LNCAP (cell line): ENCODE measurements at regions not wholly inside any gene's neighbourhood (a gene's known extent, or its start where the extent isn't known, plus 50 kb on each side); places are given as distances from the start of the nearest gene placed in this dataset.

Source experiments
- TF ChIP-seq, protein P1 (sequence below): fragments of 450-650 bp; IDR thresholded peaks from 2 replicates; pipeline ENCODE4 v1.5.1; 2017; ENCODE audit warnings: mild to moderate bottlenecking

DNA sequence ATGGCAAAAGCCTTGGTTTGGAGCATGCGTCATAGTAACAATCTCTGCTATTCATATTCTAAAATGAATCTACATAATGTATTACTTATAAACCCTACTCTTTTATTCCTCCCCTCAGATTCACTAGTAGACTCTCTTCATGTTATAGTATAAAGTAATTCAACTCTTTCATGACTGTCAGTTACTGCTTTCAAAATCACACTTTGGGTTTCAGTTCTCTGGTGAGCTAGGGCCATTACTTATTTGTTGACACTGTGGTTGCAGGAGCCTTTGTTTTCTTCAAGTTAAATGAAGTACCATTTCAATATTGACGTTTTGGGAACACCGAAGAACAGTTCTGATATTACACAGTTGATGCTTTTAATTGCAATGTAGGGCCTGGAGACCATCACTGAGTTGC is 378.4 kb downstream of the DDX10 start:
- TF ChIP-seq, protein P1, sequence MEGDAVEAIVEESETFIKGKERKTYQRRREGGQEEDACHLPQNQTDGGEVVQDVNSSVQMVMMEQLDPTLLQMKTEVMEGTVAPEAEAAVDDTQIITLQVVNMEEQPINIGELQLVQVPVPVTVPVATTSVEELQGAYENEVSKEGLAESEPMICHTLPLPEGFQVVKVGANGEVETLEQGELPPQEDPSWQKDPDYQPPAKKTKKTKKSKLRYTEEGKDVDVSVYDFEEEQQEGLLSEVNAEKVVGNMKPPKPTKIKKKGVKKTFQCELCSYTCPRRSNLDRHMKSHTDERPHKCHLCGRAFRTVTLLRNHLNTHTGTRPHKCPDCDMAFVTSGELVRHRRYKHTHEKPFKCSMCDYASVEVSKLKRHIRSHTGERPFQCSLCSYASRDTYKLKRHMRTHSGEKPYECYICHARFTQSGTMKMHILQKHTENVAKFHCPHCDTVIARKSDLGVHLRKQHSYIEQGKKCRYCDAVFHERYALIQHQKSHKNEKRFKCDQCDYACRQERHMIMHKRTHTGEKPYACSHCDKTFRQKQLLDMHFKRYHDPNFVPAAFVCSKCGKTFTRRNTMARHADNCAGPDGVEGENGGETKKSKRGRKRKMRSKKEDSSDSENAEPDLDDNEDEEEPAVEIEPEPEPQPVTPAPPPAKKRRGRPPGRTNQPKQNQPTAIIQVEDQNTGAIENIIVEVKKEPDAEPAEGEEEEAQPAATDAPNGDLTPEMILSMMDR = no peak

DNA sequence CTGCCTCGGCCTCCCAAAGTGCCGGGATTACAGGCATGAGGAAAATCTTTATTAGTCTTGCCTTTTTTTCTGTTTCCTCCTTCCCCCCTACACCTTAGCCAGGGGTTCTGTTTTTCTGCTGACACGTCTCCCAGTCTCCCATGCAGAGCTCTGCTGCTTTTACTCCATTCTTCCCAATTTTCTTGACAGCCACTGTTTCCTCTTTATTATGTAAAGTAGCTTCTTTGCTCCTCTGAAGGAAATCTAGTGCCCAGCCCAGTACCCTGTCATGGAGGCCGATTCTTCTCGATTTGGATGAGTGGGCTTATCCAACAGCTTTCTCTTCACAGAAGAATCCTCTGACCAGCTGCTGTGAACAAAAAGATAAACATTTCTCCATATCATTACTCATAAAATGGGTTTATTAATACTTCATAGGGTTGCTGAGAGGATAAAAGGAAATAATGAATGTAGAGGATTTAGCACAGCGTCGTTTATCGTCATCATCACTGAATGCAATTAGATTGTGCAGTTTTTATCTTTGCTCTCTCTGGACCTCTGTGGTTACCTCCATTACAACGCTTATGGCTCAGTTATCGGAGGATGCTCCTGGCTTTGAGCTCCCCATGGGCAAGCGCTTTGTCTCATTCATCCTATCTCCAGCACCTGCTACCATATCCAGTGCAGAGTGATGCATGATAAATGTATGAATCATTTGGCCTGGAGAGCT is 375.6 kb upstream of the C11orf87 start:
- TF ChIP-seq, protein P1 = no peak

DNA sequence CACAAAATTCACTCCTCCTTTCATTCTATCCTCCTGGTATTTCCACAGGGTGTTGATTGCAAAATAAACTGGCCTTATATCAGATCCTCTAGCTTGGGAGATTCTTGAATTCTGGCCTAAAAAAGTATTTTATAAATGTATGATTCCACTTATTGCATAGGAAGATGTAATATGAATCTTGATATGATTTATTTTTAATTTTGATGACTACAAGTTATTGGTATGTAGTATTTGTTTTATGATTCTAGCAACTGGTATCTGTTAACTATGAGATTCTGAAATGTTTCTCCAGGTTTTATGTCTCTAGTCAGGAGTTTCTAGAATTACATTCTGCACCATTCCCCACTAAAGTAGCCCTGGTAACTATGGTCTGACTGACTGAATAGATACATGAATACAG is 373.9 kb upstream of the C11orf87 start:
- TF ChIP-seq, protein P1 = no peak

DNA sequence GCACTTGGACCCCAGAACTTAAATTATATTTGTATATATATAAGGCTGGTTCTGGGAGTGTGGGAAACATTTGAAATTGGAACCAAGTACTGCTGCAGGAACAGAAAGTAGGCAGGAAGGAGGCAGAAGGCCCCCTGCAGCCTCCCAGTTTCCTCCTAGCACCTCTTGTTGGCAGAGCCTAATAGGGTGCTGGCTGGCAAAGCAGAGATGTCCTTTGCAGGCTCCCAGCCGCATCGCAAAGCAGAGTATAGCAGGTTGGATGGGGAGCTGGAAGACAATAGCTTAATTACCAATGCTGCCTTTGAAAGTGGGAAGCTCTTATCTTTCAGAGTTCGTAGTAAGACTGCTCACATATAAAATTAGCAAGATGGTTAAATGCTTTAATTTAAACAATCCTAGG is 370.8 kb upstream of the C11orf87 start:
- TF ChIP-seq, protein P1 = no peak

DNA sequence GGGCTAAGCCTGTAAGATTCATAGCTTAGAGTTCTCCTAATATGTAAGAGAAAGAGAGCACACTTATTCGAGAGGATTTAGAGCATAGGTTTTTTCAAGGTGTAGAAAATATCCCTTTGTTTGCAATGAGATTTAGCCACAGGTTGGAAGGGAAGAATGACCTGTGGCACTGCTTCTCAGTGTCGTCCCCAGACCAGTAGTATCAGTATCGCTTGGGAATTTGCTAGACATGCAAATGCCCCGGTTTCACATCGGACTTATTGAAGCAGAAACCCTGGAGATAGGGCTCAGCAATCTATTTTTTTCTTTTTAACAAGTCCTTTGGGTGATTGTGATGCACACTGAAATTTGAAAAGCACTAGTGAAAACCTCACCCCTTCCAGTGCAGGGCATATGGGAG is 362.6 kb upstream of the C11orf87 start:
- TF ChIP-seq, protein P1 = no peak

DNA sequence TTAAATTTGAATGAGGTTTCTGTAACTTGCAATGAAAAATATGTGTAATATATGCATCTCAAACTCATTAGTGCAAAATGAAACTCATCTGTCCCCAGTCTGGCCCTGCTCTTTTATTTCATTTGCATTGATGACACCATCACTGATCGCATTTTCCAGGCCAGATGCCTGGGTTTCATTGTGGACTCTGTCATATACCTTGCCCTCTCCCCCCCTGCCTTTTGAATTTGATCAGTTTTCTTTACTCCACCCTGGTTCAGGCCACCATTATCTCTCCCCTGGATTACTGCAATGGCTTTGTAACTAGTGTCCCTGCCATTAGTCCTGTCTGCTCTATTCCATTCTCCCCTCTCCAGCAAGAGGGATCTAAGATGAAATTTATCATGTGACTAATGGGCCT is 360.6 kb upstream of the C11orf87 start:
- TF ChIP-seq, protein P1 = no peak

DNA sequence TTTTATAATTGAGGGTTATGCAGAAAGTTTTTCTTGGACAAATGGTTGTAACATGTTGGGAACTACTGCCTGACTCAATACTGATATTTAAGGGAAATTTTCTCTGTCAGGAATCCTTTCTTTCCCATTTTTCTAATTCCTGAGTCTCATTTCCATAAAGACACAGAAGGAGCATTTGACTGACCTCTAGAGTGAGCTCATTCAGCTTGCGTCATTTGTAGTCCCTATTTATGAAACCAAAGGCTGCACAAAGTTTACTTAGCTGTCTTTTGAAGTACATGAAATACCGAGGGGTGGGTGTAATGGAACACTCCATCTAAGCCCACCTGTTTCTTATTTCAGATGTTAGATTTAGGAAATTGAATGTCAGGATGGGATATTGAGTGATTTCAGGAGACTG is 359.5 kb upstream of the C11orf87 start:
- TF ChIP-seq, protein P1 = no peak

- TF ChIP-seq, protein P1 = no peak
Measured at GRCh38 chr11:109062871-109063270, 359.1 kb upstream of the C11orf87 start.
